GM04504 (cell line): ENCODE measurements at regions not wholly inside any gene's neighbourhood (a gene's known extent, or its start where the extent isn't known, plus 50 kb on each side); places are given as distances from the start of the nearest gene placed in this dataset.
"Not testable (repeated sequence)": the region's sequence is repeated elsewhere in the genome, so short reads cannot be mapped to it uniquely, and the experiment has no call there.

Source experiments
- DNase-seq: peaks from one replicate; pipeline ENCODE4 v3.0.0-alpha.2; 2012; ENCODE audit warnings: low read depth

DNA sequence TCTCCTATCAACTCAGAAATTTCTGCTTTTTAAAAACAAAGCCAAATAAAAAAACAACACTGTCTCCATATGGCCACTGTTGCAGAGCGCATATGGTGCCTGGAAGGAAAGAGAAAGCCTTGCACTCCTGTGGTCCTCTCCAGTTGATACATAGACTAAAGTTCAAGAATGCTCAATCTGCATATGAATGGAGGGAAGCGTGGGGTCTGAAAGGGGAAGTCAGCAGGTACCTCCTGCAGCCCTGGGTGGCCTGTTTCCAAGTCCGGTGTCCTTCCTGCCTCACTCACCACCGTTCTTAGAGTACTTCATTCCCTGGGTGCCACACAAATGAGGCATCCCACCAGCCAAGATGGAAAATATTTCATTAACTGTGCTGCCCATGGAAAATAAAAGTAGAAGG, 138.3 kb upstream of the PALS2 start:
- DNase-seq, result no peak

DNA sequence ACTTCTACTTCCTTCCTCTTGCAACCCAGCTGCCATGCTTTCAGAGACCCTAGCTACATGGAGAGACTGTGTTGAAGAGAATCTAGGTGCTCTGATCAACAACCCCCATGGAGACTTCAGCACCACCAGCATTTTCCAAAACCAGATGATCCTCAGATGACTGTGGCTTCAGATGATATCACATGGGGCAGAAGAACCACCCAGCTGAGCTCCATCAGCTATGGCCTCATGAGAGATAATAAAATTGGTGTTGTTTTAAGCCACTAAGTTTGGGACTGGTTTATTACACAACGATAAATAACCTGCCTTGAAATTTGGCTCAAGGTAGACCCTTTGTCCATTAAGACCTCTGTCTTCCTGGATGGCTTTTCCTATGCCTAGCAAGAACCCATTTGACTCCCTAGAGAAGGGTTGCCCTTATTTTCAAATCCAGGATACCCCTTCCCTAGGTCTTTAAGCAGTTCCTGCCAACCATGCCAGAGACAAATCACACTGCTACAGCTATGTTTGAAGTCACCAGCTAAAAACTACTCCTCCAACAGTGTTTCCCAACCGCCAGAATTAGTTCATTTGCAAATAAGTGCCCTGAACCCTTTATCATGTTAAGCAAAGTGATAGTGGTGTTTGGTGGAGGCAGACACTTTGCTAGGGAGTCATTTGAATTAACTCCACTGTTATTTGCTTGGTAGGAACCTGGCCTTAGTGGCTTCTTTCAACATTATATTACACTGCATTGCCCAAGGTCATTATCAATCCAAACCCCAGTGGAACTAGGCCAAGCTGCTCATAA, 136.9 kb upstream of the PALS2 start:
- DNase-seq, result no peak

DNA sequence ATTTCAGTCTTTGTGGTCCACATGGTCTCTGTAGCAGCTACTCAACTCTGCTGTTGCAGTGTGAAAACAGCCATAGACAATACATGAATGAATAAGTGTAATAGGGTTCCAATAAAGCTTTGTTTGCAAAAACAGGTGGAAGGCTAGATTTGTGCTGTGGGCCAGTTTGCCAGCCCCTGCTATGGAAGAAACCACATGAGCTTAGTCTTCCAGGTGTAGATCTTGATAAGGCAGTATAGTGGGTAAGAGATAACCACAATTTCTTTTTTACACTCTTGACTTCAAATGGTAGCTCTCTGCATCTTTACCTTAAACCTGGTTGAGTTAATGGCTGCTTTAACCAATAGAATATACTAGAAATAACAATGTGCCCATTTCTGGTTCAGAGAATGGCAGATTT, 135.0 kb upstream of the PALS2 start:
- no peak for DNase-seq

DNA sequence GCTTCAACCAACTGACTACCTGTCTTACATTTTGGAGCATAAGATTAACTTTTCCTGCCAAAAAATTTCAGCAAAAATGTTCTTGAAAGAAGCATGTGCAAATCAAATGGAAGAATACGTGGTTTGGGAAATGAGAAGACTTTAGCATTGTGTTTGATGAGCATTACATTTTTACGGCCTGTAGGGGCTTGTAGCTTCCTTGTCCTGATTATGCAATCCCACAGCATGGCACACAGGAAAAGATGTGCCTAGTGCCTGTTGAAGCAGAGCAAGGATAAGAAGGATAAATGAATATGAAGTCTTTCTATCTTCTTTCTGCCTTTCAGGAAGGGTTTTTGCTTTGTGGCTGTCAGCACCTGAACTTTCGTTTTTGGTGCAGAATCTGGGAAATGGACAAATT, 134.1 kb upstream of the PALS2 start:
- DNase-seq, result not testable (repeated sequence)

DNA sequence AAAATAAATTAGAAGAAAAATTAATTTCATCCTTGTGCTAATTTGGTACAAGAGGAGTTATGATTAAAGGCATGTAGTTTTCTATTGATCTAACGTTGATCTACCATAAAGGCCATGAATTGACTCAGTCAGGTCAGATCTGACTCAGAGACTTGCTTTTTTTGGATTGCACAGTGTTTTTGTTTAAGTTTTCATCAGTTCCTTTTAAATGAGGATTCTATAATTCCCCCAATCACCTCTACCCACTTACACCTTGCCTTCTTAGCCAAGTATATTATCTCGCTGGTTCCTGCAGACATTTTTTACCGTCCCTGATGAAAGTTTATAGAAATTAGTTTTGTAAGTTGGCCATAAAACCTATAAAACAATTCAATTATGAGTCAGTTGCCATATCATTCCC, 132.4 kb upstream of the PALS2 start:
- DNase-seq, result no peak

DNA sequence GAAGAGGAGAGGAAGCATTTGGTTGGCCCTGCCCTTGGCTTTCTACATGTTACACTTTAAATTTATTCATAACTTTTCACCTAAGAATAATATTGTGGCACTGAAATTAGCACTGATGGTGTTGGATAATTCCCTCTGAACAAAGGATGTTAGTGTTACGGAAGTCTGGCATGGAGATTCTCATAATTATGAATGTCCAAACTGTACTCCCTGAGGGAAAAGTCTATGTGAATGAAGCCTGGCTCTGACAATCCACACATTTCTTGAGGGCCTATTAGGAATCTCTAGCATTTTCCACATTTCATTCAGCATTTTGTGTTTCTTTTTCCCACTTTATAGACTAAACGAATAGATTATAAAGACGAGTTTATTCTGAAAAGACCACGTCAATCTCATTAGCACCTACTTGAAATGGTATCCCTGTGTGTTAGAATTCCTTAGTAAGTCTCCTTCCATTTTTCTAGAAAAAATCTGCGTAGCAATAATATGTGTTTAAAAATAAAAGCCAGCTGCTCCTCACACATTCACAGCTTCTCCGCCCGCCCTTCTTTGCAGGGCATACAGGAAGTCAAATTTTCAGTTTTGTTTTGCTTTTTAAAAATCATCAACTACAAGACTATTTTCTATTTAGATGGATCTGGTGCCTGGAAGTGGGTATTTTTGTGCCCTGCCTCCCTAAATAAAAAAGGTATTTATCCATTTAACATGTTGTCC, 131.8 kb upstream of the PALS2 start:
- no peak for DNase-seq

DNA sequence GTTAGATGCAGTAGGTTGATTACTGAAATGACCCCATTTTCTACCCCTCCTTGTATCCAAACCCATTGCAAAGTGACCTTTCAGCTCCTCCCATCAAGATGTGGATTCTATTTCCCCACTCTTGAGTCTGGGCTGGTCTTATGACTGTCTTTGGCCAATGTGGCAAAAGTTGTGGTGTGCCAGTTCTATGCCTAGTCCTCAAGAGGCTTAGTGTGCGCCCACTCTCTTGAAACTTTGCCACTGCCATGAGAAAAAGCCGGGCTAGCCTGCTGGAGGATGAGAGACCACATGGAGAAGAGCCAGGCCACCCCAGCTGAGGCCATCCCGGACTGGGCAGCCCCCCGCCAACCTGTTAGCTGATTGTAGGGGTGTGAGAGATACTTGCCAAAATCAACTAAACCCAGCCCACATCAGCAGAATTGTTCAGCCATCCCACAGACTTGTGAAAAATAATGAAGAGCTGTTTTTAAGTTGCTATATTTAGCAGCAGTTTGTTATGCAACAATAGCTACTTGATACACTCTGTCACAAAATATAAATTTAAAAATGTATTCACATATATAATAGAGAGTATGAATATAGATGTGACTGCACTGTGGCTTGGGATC, 131.0 kb upstream of the PALS2 start:
- DNase-seq, result no peak

DNA sequence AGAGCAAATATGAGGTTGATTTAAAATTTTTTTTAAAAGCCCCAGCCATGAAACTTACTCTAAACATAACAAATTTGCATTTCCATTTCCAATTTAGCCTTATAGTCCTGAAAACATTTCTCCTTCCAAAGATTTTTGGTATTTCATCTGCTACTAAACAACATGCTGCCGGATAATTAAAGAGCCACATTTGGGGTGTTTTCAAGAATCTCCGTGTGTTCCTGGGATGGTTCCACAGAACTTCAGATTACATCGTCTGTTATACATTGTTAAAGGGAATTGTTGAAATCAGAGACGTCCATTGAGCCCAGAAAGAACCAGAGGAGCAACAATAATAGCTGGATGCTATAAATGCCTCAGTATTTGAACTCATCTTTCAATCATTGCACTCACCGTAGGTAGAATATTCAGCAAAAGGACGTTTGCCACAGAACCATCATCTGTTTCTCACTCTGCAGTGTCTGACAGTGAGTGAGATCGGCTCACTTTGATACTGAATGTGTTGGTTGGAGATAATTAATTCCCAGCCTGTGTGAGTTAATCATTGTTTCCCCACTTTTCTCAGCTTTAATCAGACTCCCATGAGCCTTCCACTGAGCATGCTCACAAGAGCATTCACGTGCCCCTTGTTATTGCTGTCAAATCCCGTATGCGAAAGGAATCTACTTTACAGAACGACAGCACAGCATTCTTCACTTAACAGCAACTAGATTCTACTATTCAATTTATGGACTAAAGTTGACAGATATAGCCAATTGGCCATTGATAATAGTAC, 128.4 kb upstream of the PALS2 start:
- DNase-seq, result no peak

DNA sequence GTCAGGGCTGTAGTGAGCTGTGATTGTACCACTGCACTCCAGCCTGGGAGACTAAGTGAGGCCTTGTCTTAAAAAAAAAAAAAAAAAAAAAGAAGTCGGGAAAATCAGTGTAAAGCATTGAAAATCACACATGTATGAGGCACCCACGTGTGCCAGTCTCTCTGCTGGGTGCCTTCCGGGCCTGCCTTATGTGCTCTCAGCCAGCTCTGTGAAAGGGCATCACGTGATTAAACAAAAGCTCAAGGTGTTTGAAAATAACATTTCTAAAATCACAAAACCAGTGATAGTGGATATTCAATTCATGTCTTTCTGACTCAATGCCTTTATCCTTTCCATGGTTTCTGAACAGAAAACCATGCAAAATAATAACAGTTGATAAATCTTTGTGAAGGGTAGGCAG, 125.2 kb upstream of the PALS2 start:
- DNase-seq, result no peak

DNA sequence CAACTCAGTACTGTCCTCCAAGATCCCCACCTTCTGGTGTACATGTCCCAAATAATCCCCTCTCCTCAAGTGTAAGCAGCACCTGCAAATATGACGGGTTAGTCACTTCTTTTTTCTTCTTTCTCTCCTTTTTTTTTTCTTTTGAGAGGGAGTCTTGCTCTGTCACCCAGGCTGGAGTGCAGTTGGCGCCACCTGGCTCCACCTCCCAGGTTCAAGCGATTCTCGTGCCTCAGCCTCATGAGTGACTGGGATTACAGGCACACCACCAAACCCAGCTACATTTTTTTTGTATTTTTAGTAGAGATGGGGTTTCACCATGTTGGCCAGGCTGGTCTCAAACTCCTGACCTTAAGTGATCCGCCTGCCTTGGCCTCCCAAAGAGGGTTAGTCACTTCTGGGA, 123.8 kb upstream of the PALS2 start:
- not testable (repeated sequence) for DNase-seq

DNA sequence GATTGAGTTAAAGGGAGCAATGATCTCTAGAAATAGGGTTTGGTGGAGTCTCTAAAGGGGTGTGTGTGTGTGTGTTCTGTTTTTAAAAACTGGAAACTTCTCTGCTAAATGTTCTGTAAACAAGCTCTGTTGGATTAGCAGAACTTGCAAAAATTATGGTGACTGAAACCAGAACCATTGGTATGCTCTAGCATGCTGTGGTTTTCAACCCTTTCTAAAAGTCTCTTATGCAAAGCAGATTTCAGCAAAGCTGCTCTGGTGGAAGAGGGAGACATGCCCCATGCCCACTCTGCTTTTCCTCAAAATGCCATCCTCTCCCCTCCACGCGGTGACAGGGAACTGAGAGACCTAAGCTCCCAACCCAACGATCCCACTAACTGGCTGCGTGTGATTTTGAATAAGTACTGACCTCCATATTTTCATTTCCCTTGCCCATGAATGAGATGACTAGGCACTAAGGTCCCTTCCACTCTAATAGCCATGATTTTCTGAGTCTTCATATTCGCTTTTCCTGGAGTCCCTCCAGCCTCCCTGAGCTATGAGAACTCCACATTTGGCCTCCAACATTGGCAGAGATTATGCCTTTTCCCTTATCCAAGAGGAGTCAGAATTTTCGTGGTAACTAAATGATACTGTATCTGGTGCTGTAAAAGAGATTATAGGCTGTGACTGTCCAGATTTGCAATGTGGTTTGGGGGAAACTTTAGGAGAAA, 117.3 kb upstream of the PALS2 start:
- no peak for DNase-seq

DNA sequence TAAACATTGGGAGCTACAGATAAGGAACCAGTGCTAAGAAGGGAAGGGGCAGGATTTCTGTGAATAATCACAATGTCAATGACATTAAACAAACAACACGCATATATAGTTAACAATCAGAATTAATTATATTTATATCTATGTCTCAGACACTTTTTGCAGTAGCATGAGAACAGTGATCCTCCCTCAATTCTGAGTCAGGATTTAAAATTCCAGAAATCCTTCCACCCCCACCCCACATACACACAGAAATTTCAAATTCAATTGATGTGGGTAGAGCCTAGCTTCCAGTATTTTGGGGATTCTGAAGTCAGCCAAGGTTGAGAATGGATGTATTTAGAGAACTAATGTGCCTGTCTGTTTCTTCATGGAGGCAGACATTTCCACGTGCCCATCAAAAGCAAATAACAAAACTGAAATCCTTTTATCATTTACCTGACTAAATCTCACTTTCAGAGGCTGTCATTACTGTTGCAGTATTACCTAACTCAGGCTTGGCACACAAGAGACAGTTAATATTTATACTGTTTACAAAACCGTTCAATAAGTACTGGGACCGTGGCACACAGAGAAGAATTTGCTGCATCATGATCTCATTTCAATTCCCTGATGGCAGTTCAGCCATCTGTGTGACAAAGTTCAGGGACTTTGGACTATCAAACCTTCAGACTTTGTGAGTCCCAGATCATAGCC, 116.6 kb upstream of the PALS2 start:
- no peak for DNase-seq

DNA sequence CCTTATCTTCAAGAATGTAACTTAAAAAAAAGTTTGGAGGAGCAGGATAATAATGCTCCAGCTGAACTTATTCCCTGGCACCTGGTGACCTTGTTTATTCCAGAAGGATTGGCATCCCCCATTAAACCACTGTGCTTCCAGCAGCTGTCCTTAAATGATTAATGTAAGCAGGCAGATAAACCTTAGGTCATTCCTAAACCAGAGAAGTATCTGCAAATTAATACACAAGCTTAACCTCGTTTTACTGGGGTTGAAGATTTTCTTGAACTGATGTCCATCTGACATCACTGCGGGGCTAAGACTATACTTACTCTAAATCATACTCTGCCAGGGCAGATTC, 116.1 kb upstream of the PALS2 start:
- no peak for DNase-seq

DNA sequence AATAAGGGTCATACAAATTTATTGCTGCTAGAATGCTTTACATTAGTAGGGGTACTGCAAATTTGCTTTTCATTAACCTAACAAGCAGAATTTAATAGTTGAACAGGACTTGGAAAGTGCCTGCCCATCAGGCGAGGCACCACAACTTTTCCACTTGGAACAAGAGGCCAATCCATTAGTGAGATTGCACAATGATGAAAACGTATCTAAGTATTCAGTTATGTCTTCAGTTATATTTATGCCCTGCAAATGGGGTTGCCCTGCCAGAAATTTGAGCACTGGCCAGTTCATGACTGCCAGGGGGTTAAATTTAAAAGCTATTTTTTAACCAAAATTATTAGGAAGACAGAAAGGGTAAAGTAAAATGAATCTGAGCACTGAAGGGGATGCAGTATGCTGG, 111.1 kb upstream of the PALS2 start:
- DNase-seq, result no peak

DNA sequence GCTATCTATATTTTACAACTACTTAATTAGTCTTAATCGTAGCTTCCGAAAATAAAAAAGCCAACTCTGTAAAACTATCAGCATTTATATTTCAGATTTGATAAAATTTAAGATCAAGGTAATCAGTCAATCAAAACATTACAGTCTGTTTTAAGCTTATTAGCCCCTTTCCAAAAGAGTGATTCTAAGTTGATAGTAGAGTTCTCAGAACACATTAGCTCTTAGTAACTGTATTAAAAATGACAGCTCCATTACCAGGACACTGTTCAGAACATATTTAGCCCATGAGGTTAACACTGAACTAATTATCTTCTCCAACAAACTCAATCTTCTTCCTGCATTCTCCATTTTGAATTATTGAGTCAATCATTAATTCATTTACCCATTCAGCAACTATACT, 110.3 kb upstream of the PALS2 start:
- DNase-seq, result no peak

DNA sequence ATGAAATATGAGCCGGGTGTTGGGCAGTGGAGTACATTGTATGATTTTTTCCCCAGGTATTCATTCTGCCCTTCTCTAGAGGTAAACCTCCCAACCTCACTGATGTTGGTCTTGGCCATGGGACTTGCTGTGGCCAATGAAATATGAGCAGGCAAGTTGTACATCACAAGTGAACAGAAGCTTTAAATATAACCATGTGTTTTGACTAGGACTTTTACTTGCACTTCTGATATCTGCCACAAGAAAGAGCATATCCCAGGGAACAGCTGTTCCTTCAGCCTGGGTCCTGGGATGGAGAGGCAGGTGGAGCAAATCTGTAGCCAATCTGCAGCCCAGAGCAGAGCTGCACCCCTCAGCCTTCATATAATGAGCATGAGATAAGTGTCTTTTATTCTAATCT, 109.8 kb upstream of the PALS2 start:
- DNase-seq, result no peak

DNA sequence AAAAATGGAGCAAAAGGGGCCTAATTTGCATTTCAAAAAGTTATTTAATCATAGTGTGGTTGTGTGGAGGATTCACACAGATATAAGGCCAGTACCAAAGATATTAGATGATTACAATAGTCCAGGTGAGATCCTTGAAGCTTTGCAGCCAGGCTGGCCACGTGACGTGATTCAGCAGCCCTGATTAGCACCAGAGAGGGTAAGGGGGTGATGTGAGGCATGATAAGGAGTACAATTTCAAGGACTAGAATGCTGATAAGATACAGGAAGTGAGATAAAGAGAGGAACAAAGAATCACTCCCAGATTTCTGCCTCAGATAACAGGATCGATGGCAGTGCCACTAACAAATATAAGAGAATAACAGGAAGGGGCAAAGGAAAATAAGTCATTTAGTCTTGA, 108.4 kb upstream of the PALS2 start:
- DNase-seq, result no peak

DNA sequence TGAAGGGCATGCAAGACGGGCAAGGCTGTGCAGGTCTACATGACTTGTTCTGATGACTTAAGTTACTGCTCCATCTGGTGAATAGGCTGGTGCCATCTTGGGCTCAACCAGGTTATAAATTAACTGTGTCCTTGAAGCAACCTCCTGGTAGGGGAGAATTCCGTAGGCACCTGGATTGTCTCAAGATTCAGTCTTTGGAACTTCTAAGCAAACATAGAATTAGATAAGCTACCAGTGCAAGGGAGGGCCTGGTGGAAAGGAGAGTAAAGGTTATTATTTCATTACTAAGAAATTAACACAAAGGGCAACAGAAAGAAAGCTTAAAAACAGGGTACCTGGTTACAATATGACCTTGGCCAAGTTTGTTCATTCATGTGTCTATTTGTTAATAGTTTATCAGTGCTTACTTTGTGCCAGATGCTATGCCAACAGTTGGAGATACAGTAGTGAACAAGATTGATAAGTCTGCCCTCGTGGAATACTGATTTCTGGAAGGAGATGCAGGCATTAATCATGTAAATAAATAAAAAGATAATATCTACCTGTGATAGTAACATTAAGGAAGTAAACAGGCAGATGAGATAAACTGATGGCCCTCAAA, 107.0 kb upstream of the PALS2 start:
- DNase-seq, result no peak

DNA sequence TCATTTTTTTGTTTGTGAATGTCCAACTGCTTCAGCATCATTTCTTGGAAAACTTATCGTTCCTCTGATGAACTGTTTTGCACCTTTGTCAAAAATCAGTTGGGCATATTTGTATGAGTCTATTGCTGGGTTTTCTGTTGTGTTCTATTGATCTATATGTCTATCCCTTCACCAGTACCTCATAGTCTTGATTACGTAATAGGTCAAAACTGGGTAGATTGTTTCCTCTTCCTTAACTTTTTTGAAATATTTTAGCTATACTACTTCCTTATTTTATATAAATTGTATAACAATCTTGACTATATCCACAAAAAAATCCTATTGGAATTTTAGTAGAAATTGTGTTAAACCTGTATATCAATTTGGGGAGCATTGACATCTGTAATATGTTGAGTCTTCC, 104.1 kb upstream of the PALS2 start:
- no peak for DNase-seq

DNA sequence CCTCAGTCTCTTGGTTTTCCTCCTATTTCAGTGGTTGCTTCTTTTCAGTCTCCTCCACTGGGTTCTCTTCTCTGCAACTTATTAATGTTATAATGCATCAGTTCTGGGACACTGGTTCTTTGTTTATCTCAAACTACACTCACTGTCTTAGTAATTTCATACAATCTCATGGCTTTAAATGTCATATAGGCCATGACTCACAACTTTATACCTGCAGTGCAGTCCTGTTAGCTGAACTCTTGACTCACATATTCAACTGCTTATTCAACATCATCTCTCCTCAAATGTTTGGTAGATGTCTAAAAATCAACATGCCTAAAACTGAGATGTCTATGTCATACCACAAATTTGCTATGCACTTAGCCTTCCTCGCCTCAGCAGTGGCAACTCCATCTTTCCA, 101.2 kb upstream of the PALS2 start:
- no peak for DNase-seq
